ENCODE measurements at regions not wholly inside any gene's neighbourhood (a gene's known extent, or its start where the extent isn't known, plus 50 kb on each side); places are given as distances from the start of the nearest gene placed in this dataset.

DNA sequence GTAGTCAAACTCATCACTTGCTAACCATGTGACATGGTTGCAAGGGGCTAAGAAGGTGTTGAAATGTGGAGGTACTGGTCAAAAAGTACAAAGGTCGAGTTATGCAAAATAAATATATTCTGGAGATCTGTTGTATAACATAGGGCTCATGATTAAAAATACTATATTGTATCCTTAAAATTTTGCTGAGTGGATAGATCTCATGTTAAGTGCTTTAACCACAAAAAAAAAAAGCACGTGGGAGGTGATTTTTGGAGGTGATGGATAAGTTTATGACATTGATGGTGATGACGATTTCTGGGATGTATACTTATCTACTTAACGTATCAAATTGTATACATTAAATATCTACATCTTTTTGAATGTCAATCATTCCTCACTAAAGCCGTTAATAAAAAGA lies 96.2 kb upstream of the PAPPA start:
- in situ Hi-C loops (cut with MboI; ENCODE audit: low pct_unique_long_range_greater_than_20kb in 2 of 9, low sequenced_read_pairs in 9 of 9, unreplicated experiment in 9 of 9): no loop called here
- H3K4me1 ChIP-seq (replicated peaks in 1 of 2): no peaks in the 10 kb centered on the region
- no peak overlapping the region for H3K4me3 ChIP-seq
- no peak for ATAC-seq (replicated peaks in 6 of 8)
- WGBS, 10 experiments: 43 to 91% (median 80%) methylated on average over 1 to 5 of the region's 5 CpGs; no CpG with 5 or more reads in 1 of the 10 experiments
- H3K27ac ChIP-seq: no peak overlapping the region

DNA sequence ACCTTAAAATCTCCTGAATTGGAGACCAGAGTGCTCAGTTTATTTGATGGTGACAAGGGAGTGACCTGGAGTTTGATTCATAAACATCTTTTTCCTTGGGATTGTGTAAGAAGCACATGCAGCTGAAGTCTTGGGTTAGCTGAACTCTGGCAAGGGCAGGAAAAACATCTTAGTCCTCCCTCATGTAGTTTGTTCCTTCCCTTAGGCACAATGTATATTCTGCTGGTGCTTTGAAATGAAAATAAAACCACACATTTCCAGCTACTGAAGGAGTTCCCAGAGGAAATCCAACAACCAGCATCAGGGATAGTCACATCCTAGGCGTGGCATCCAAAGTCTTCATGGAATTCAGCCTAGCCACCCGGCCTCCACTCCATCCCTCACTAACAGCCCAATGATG lies 95.2 kb upstream of the PAPPA start:
- Histone ChIP-seq H3K27ac (no peak overlapping the region), H3K4me1 (replicated peaks in 1 of 2) (no peaks in the 10 kb centered on the region), H3K4me3 (no peak overlapping the region)
- in situ Hi-C loops (cut with MboI; ENCODE audit: low pct_unique_long_range_greater_than_20kb in 2 of 9, low sequenced_read_pairs in 9 of 9, unreplicated experiment in 9 of 9): no loop called here
- 21 to 100% (median 88%) methylated on average over 1 to 2 of the region's 2 CpGs; no CpG with 5 or more reads in 4 of the 10 experiments for WGBS, 10 experiments
- peak in 2 of 8 experiments; percentile 93 to 96 for ATAC-seq (replicated peaks in 6 of 8)

DNA sequence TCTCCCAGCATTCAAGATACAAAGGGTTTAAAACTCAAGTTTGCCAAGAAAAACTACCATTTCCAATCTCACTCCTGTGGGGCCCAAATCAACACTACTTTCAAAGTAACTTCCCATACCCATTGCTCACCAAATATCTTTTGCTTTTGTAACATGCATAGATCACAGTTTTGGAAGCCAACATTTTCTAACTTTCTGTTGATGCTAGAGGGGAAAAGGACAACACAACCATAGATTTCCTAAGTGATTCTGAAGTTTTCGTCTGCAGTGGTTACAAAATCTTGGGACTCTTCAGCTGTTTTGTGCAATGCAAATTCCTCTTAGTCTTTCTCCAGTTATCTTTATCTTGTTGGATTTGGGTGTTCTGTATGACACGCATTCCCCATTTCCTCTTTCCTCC lies 94.1 kb upstream of the PAPPA start:
- Histone ChIP-seq H3K27ac (no peak overlapping the region), H3K4me3 (no peak overlapping the region), H3K4me1 (replicated peaks in 1 of 2) (no peaks in the 10 kb centered on the region)
- no peak for ATAC-seq (replicated peaks in 6 of 8)
- 18 to 100% (median 97%) methylated on average over 1 to 2 of the region's 2 CpGs for WGBS, 10 experiments
- in situ Hi-C loops (cut with MboI; ENCODE audit: low pct_unique_long_range_greater_than_20kb in 2 of 9, low sequenced_read_pairs in 9 of 9, unreplicated experiment in 9 of 9): no loop called here

DNA sequence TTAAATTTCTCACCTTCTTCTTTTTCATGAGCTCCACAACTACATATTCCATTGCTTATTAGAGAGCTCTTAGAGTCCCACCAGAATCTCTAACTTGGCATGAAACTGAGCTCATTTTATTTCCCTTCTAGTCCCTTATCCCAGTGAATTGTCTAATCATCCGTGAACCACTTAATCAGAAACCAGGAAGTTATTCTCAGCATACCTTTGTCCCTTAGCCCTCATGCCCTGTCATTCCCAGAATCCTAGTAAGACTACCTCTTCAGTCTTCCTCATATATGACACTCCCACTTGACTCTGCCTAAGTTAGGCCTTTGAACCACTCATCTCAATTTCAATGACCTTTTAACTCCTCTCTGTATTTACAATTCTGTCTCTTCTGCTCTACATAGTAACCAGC lies 93.0 kb upstream of the PAPPA start:
- 75 to 100% (median 100%) methylated on average over 1 of the region's 1 CpG; no CpG with 5 or more reads in 1 of the 10 experiments for WGBS, 10 experiments
- Histone ChIP-seq H3K4me1 (replicated peaks in 1 of 2) (no peaks in the 10 kb centered on the region), H3K27ac (no peak overlapping the region), H3K4me3 (no peak overlapping the region)
- in situ Hi-C loops (cut with MboI; ENCODE audit: low pct_unique_long_range_greater_than_20kb in 2 of 9, low sequenced_read_pairs in 9 of 9, unreplicated experiment in 9 of 9): no loop called here
- ATAC-seq (replicated peaks in 6 of 8): no peak

DNA sequence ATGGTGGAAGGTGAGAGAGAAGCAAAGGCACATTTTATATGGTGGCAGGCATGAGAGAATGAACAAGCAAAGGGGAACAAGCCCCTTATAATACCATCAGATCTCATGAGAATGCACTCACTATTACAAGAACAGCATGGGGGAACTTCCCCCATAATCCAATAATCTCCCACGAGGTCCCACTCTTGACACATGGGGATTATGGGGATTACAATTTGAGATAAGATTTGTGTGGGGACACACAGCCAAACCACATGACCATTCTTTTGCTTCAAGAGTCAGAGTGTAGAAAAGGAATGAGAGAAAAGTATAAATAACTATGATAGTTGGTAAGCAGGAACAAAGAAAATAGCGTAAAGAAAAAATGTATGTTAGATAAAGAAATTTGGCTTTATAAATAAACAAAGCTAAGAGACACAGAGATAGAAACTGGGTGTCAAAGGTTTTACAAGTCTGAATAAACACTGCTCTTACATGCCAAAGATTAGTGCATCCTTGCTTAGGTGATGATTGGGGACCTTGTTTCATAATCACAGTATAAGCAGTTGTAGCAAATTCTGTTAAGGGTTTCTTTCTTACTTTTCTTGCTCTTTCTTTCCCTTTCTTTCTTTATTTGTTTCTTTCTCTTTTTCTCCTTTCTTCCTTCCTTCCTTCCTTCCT lies 91.9 kb upstream of the PAPPA start:
- Histone ChIP-seq H3K27ac (no peak overlapping the region), H3K4me1 (replicated peaks in 1 of 2) (no peaks in the 10 kb centered on the region), H3K4me3 (no peak overlapping the region)
- no peak for ATAC-seq (replicated peaks in 6 of 8)
- in situ Hi-C loops (cut with MboI; ENCODE audit: low pct_unique_long_range_greater_than_20kb in 2 of 9, low sequenced_read_pairs in 9 of 9, unreplicated experiment in 9 of 9): no loop called here
- WGBS, 10 experiments: 56 to 100% (median 80%) methylated on average over 1 to 2 of the region's 2 CpGs

DNA sequence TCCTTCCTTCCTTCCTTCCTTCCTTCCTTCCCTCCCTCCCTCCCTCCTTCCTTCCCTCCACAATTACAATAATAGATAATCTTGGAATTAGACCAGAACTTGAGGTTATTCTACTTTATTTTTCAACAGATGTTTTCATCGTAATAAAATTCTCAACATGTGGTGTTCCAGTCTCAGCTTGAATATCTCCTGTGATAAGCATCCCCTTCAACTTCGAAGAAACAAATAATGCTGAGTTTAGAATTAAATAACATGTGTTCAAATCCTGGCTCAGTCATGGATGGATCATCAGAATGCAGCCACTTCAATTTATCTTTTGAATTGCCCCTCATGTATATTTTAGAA lies 91.4 kb upstream of the PAPPA start:
- WGBS, 10 experiments: 89 to 100% (median 100%) methylated on average over 1 to 2 of the region's 2 CpGs; no CpG with 5 or more reads in 4 of the 10 experiments
- no peak overlapping the region for H3K27ac ChIP-seq
- ATAC-seq (replicated peaks in 6 of 8): no peak
- H3K4me1 ChIP-seq (replicated peaks in 1 of 2): no peaks in the 10 kb centered on the region
- in situ Hi-C loops (cut with MboI; ENCODE audit: low pct_unique_long_range_greater_than_20kb in 2 of 9, low sequenced_read_pairs in 9 of 9, unreplicated experiment in 9 of 9): no loop called here
- no peak overlapping the region for H3K4me3 ChIP-seq

DNA sequence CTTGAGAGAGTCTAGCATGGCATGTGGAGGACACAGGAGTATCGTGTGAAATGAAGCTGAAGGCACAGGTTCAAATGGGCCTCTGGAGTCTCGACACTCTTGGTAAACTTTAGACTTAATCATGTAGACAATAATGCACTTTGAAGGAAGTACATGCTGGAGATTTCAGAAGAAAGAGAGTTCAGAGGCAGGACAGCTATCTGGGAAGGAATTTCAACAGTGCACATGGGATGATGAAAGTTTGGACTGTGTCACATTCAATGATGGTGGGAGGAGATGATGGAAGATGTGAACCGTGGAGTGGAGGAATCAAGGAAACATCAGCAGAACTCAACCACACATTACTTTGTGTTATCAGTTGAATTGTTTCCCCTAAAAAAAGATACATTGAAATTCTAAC lies 88.6 kb upstream of the PAPPA start:
- H3K4me1 ChIP-seq (replicated peaks in 1 of 2): no peaks in the 10 kb centered on the region
- WGBS, 10 experiments: 38 to 100% (median 89%) methylated on average over 1 to 3 of the region's 3 CpGs; no CpG with 5 or more reads in 3 of the 10 experiments
- in situ Hi-C loops (cut with MboI; ENCODE audit: low pct_unique_long_range_greater_than_20kb in 2 of 9, low sequenced_read_pairs in 9 of 9, unreplicated experiment in 9 of 9): no loop called here
- no peak overlapping the region for H3K27ac ChIP-seq
- ATAC-seq (replicated peaks in 6 of 8): no peak
- no peak overlapping the region for H3K4me3 ChIP-seq

DNA sequence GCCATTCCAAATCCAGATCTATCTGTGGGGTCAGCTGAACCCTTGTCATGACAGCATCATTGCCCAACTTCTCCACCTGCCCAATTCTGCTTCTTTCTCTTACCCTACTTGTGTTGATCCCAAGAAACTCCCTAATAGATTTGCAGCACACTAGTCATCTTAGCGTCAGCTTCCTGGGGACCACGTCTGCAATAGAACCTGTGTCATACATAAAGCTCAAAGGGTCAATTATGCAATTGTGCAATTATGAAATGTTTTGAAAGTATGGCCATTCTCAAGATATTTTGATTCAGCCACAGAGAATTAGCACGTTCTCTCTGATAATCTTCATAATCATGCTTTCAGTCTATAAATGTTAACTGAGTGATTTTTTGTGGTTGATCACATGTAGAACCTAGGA lies 87.4 kb upstream of the PAPPA start:
- Histone ChIP-seq H3K4me3 (no peak overlapping the region), H3K4me1 (replicated peaks in 1 of 2) (no peaks in the 10 kb centered on the region), H3K27ac (no peak overlapping the region)
- in situ Hi-C loops (cut with MboI; ENCODE audit: low pct_unique_long_range_greater_than_20kb in 2 of 9, low sequenced_read_pairs in 9 of 9, unreplicated experiment in 9 of 9): no loop called here
- 47 to 100% (median 86%) methylated on average over 2 to 3 of the region's 3 CpGs; no CpG with 5 or more reads in 5 of the 10 experiments for WGBS, 10 experiments
- ATAC-seq (replicated peaks in 6 of 8): no peak

DNA sequence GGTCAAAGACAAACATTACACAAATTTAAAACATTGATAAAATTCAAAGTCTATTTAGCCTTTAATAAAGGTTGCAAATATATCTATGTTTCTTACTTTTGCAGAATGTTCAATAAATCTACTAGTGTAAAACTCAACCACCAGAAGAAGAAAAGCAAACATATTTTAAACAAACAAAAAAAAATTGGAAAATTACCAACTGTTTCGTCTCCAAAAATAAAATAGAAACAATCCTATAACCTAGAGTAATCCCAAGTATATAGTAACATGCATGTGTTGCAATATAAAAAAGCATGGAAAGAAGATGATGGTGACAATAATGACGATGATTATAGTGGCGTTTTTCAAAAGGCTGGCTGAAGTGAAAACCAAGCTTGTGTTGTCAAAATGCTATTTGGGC lies 86.0 kb upstream of the PAPPA start:
- in situ Hi-C loops (cut with MboI; ENCODE audit: low pct_unique_long_range_greater_than_20kb in 2 of 9, low sequenced_read_pairs in 9 of 9, unreplicated experiment in 9 of 9): no loop called here
- Histone ChIP-seq H3K4me1 (replicated peaks in 1 of 2) (no peaks in the 10 kb centered on the region), H3K4me3 (no peak overlapping the region), H3K27ac (no peak overlapping the region)
- 55 to 90% (median 79%) methylated on average over 2 to 3 of the region's 3 CpGs for WGBS, 10 experiments
- no peak for ATAC-seq (replicated peaks in 6 of 8)

DNA sequence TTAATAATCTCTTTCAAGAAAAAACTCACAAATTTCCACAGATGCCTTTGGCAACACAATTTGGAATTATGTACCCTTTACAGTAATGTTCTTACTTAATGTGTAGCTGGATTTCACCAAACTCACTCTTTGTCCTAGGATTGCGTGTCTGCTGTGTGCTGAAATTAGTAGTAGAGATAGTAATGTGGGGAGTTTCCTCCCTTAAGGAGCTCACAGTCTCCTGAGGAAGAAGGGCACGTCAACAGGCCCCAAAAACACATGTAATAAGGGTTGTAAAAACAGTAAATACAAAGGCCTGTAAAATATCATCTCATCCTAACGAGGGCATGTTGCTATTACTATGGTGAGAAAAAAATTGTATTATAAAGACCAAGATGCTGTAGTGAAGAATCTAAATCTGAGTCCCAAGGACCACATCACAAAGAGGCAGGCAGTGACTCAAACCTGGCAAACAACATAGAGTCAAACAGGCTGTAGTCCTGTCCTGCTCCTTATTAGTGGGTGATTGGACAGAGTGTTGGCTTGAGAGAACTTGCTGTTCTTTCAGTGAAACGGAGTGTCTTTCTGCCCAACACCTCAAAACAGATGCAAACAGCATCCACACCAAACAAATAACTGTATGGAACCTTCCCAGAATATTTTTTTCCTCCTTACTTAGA lies 83.2 kb upstream of the PAPPA start:
- 0 to 92% (median 60%) methylated on average over 1 to 4 of the region's 4 CpGs; no CpG with 5 or more reads in 2 of the 10 experiments for WGBS, 10 experiments
- ATAC-seq (replicated peaks in 6 of 8): no peak

DNA sequence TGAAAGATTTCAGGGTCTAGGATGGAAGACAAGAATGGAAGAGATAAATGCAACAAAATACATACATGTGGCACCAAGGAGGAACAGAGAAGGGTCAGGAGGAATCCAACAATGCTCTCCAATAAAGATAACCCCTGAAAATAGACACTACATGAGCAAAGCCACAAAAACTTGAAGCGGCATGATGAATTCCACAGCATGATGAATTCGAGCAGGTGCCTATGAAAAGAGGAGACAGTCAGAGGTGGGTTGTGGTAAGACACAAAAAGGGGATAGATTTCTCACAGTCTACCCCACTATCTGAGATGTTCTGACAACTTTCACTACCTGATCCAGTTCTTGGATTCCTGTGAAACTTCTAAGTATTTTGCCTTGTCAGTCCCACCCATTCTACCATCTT lies 81.5 kb upstream of the PAPPA start:
- no peaks in the 10 kb centered on the region for H3K4me1 ChIP-seq (replicated peaks in 1 of 2)
- no peak overlapping the region for H3K27ac ChIP-seq
- no peak overlapping the region for H3K4me3 ChIP-seq
- in situ Hi-C loops (cut with MboI; ENCODE audit: low pct_unique_long_range_greater_than_20kb in 2 of 9, low sequenced_read_pairs in 9 of 9, unreplicated experiment in 9 of 9): no loop called here
- ATAC-seq (replicated peaks in 6 of 8): no peak
- 40 to 100% (median 83%) methylated on average over 1 to 2 of the region's 2 CpGs; no CpG with 5 or more reads in 3 of the 10 experiments for WGBS, 10 experiments

More for the DNA sequence above, 83.2 kb upstream of the PAPPA start:
- H3K4me3 ChIP-seq: no peak overlapping the region
- H3K27ac ChIP-seq: no peak overlapping the region
- in situ Hi-C loops (cut with MboI; ENCODE audit: low pct_unique_long_range_greater_than_20kb in 2 of 9, low sequenced_read_pairs in 9 of 9, unreplicated experiment in 9 of 9): no loop called here
- H3K4me1 ChIP-seq (replicated peaks in 1 of 2): no peaks in the 10 kb centered on the region

DNA sequence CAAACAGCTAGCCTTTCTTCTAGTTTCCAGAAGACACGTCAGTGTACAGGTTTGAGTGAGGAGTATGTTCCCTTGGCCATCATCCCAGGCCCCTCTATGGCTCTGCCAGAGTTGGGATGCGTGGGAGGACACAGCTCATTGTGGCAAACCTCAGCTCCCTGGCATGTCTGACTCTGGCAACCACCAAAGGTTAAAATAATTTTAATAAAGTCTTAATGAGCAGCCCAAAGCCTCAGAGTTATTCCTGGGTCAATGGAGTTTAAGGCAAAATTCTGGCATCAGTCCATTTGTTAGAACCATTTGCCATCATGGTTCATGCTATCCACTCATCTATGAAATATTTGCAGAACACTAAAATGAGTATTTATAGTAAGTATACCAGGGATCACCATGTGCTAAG lies 79.8 kb upstream of the PAPPA start:
- Histone ChIP-seq H3K4me1 (replicated peaks in 1 of 2) (no peaks in the 10 kb centered on the region), H3K27ac (no peak overlapping the region), H3K4me3 (no peak overlapping the region)
- ATAC-seq (replicated peaks in 6 of 8): no peak
- in situ Hi-C loops (cut with MboI; ENCODE audit: low pct_unique_long_range_greater_than_20kb in 2 of 9, low sequenced_read_pairs in 9 of 9, unreplicated experiment in 9 of 9): no loop called here
- 20 to 100% (median 40%) methylated on average over 1 of the region's 2 CpGs; no CpG with 5 or more reads in 5 of the 10 experiments for WGBS, 10 experiments

DNA sequence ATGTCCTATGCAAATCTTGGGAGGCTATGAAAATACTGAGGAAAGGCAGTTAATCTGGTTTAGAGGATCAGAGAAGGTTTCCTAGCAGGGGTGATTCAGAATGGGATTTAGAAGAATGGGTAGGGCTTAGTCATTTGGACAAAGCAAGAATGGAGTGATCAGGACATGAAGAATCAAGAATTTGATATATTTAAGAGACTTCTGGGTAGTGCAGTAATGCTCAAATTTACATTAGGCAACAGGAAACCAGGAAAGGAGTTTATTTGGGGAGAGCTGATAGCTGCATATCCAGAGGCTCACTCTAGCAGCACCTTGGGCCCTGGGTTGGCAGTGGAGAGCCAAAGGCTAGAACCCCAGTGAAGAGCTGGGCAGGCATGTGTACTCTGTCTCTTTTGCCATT lies 78.9 kb upstream of the PAPPA start:
- peak in 2 of 8 experiments; percentile 68 to 95 for ATAC-seq (replicated peaks in 6 of 8)
- H3K27ac ChIP-seq: no peak overlapping the region
- in situ Hi-C loops (cut with MboI; ENCODE audit: low pct_unique_long_range_greater_than_20kb in 2 of 9, low sequenced_read_pairs in 9 of 9, unreplicated experiment in 9 of 9): loop anchor here in 1 of 9 experiments (25.0 kb wide), 1 partner anchor 87 kb away; no protein-coding TSS in a partner anchor
- no peaks in the 10 kb centered on the region for H3K4me1 ChIP-seq (replicated peaks in 1 of 2)
- no peak overlapping the region for H3K4me3 ChIP-seq

DNA sequence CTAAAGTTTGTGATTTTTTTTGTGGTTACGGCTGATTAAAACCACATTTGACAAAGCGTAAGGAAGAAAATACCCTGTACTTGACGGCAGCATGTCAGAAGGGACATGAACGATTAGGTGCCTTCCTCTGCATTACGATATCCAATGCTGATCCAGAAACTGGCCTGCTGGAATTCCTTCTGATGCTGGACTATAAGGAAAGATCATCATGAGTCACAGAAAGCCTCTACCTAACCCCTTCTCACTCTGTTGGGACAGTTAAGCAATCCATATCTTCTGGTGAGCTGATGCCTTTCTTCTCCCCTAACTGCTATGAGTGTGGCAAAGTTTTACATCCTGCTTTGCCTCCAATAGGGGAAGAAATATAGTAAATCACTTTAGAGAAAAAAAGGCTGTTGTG lies 78.4 kb upstream of the PAPPA start:
- 15 to 94% (median 87%) methylated on average over 1 to 5 of the region's 5 CpGs; no CpG with 5 or more reads in 1 of the 10 experiments for WGBS, 10 experiments
- H3K4me3 ChIP-seq: no peak overlapping the region
- no peak overlapping the region for H3K27ac ChIP-seq
- no peaks in the 10 kb centered on the region for H3K4me1 ChIP-seq (replicated peaks in 1 of 2)
- peak in 1 of 8 experiments; percentile 36 for ATAC-seq (replicated peaks in 6 of 8)
- in situ Hi-C loops (cut with MboI; ENCODE audit: low pct_unique_long_range_greater_than_20kb in 2 of 9, low sequenced_read_pairs in 9 of 9, unreplicated experiment in 9 of 9): loop anchor here in 1 of 9 experiments (25.0 kb wide), 1 partner anchor 88 kb away; no protein-coding TSS in a partner anchor

Measured in motor neuron (in vitro differentiated cells).